ENCODE measurements at regions not wholly inside any gene's neighbourhood (a gene's known extent, or its start where the extent isn't known, plus 50 kb on each side); places are given as distances from the start of the nearest gene placed in this dataset.

GRCh38 chr9:78112004-78112403 is 80.4 kb upstream of the GNAQ start:
- TF ChIP-seq L3MBTL2 (conservative IDR thresholded peaks at IDR 0.05) (no peak), BHLHE40 (IDR thresholded peaks at IDR 0.05; ENCODE audit: borderline replicate concordance) (no peak), FOXM1 (IDR thresholded peaks at IDR 0.05; ENCODE audit: borderline replicate concordance) (no peak), SUZ12 (IDR thresholded peaks at IDR 0.05) (no peak), ZNF384 (IDR thresholded peaks at IDR 0.05) (no peak), FOXA1 (IDR thresholded peaks at IDR 0.05) (no peak), ELF4 (IDR thresholded peaks at IDR 0.05) (no peak), NFRKB (IDR thresholded peaks at IDR 0.05) (no peak), SP1 (IDR thresholded peaks at IDR 0.05) (no peak), LEF1 (IDR thresholded peaks at IDR 0.05; ENCODE audit: borderline replicate concordance) (no peak), HDGF (IDR thresholded peaks at IDR 0.05; ENCODE audit: borderline replicate concordance) (no peak)
- TF ChIP-seq, protein P1, sequence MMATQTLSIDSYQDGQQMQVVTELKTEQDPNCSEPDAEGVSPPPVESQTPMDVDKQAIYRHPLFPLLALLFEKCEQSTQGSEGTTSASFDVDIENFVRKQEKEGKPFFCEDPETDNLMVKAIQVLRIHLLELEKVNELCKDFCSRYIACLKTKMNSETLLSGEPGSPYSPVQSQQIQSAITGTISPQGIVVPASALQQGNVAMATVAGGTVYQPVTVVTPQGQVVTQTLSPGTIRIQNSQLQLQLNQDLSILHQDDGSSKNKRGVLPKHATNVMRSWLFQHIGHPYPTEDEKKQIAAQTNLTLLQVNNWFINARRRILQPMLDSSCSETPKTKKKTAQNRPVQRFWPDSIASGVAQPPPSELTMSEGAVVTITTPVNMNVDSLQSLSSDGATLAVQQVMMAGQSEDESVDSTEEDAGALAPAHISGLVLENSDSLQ (IDR thresholded peaks at IDR 0.05) = no peak

All from HEK293T (cell line).